ENCODE measurements at regions not wholly inside any gene's neighbourhood (a gene's known extent, or its start where the extent isn't known, plus 50 kb on each side); places are given as distances from the start of the nearest gene placed in this dataset.

DNA sequence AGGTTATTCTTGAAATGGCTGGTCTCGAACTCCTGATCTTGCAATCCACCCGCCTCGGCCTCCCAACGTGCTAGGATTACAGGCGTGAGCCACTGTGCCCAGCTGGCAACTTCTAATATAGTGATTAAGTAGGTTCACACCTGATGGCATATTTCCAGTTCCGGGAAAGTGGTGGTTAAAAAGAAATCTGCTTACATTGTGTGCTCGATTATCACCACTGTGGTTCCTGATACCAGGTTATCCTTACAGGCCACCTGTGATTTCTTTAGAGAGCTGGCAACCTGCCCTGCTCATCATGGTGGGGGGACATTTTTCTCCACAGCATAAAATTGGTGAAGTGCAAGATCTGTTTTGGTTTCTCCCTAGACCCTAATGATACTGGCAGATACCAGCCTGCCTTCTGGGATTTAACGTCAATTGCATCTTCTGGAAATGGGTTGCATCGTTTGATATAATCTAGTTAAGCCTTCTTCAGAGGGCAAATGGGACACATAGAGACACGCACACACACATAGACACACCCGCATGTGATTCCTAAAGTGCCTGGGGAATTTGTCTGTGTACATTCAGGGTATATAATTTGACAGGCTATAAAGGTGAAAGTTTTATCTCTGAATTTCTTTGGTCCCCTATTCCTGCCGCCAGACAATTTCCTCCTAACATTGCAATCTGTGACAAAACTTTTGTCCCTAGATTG is 49.7 kb upstream of the CITED2 start (continued):
- TF ChIP-seq, protein P1, sequence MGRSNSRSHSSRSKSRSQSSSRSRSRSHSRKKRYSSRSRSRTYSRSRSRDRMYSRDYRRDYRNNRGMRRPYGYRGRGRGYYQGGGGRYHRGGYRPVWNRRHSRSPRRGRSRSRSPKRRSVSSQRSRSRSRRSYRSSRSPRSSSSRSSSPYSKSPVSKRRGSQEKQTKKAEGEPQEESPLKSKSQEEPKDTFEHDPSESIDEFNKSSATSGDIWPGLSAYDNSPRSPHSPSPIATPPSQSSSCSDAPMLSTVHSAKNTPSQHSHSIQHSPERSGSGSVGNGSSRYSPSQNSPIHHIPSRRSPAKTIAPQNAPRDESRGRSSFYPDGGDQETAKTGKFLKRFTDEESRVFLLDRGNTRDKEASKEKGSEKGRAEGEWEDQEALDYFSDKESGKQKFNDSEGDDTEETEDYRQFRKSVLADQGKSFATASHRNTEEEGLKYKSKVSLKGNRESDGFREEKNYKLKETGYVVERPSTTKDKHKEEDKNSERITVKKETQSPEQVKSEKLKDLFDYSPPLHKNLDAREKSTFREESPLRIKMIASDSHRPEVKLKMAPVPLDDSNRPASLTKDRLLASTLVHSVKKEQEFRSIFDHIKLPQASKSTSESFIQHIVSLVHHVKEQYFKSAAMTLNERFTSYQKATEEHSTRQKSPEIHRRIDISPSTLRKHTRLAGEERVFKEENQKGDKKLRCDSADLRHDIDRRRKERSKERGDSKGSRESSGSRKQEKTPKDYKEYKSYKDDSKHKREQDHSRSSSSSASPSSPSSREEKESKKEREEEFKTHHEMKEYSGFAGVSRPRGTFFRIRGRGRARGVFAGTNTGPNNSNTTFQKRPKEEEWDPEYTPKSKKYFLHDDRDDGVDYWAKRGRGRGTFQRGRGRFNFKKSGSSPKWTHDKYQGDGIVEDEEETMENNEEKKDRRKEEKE (IDR thresholded peaks at IDR 0.05; ENCODE audit: borderline replicate concordance in 1 of 2, control insufficient read depth in 1 of 2, low read depth in 2 of 2, low read length in 1 of 2), result no peak
- TF ChIP-seq TAF1 (IDR thresholded peaks at IDR 0.05; ENCODE audit: control insufficient read depth, extremely low read depth, insufficient read depth, low read length, severe bottlenecking) (no peak), HNRNPK (IDR thresholded peaks at IDR 0.05; ENCODE audit: low read depth, low read length, poor library complexity, severe bottlenecking) (no peak), ZFP36 (IDR thresholded peaks at IDR 0.05; ENCODE audit: low read depth, low read length, partially characterized antibody) (no peak), ZNF280B (CRISPR knock-in tag; IDR thresholded peaks at IDR 0.05) (no peak), POLR2B (IDR thresholded peaks at IDR 0.05; ENCODE audit: low read depth, partially characterized antibody) (no peak), NFIC (IDR thresholded peaks at IDR 0.05) (peak; percentile 84), RFX7 (CRISPR knock-in tag; IDR thresholded peaks at IDR 0.05) (no peak), ZNF311 (CRISPR knock-in tag; IDR thresholded peaks at IDR 0.05) (no peak), EHMT2 (IDR thresholded peaks at IDR 0.05) (no peak), TCF3 (CRISPR knock-in tag; IDR thresholded peaks at IDR 0.05) (peak; percentile 57), PTBP1 (IDR thresholded peaks at IDR 0.05; ENCODE audit: low read depth, low read length) (no peak), ZZZ3 (IDR thresholded peaks at IDR 0.05) (no peak), KLF10 (CRISPR knock-in tag; IDR thresholded peaks at IDR 0.05) (no peak), HIVEP1 (CRISPR knock-in tag; IDR thresholded peaks at IDR 0.05) (no peak), FOXP4 (CRISPR knock-in tag; IDR thresholded peaks at IDR 0.05; ENCODE audit: borderline replicate concordance) (no peak), SMAD2 (IDR thresholded peaks at IDR 0.05; ENCODE audit: low read depth, low read length) (no peak)
- TF ChIP-seq, protein P2, sequence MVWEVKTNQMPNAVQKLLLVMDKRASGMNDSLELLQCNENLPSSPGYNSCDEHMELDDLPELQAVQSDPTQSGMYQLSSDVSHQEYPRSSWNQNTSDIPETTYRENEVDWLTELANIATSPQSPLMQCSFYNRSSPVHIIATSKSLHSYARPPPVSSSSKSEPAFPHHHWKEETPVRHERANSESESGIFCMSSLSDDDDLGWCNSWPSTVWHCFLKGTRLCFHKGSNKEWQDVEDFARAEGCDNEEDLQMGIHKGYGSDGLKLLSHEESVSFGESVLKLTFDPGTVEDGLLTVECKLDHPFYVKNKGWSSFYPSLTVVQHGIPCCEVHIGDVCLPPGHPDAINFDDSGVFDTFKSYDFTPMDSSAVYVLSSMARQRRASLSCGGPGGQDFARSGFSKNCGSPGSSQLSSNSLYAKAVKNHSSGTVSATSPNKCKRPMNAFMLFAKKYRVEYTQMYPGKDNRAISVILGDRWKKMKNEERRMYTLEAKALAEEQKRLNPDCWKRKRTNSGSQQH (CRISPR knock-in tag; IDR thresholded peaks at IDR 0.05), result no peak

All from K562 (cell line).